Cardiac muscle cell (in vitro differentiated cells and primary cell): ENCODE measurements at regions not wholly inside any gene's neighbourhood (a gene's known extent, or its start where the extent isn't known, plus 50 kb on each side); places are given as distances from the start of the nearest gene placed in this dataset.

Experiments used
- DNase-seq, 2 donors: peaks; one replicate each; pipeline versions ENCODE4 v3.0.0 to v3.0.0-alpha.2; 2010 to 2017; ENCODE audit warnings: low read depth in 1 of 2, low spot score in 1 of 2
- H3K27ac ChIP-seq: fragments of 200-600 bp; sonication (generic); 2 replicates; pipeline ENCODE4 v1.5.1; 2016
- H3K27me3 ChIP-seq: fragments of 200-600 bp; sonication (generic); 2 replicates; pipeline ENCODE4 v1.6.0; 2016; ENCODE audit warnings: control low read depth
- H3K36me3 ChIP-seq: fragments of 200-600 bp; sonication (generic); 2 replicates; pipeline ENCODE4 v1.5.1; 2016; ENCODE audit warnings: control low read depth
- H3K4me1 ChIP-seq: fragments of 200-600 bp; sonication (generic); 2 replicates; pipeline ENCODE4 v1.8.1; 2017; ENCODE audit warnings: low read depth, mild to moderate bottlenecking, mixed run types
- H3K4me3 ChIP-seq: fragments of 200-600 bp; sonication (generic); 2 replicates; pipeline ENCODE4 v1.5.1; 2016; ENCODE audit warnings: mild to moderate bottlenecking
- H3K9me3 ChIP-seq: fragments of 200-600 bp; sonication (generic); 2 replicates; pipeline ENCODE4 v1.5.1; 2017; ENCODE audit warnings: low read depth, mild to moderate bottlenecking, control low read depth
- TF ChIP-seq, protein P1 (sequence below): IDR thresholded peaks from 2 replicates; pipeline ENCODE4 v1.5.1; 2012; ENCODE audit warnings: low read depth, mild to moderate bottlenecking, low read length

DNA sequence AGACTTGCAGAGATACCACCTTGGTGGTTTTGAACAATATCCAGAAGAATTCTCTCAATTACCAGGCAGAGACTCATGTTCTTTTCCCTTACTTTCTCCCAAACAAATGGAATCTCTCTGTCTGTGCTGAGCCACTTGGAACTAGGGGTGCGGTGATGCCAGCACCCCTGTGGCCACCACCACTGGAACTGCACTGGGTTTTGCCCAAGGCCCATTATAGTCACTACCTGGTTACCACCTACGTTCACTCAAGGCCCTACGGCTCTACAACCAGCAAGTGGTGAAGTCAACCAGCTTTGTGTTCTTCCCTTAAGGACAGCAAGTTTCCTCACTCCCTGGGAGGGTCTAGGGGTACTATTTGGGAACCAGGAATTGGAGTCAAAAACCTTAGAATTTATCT lies 1183.7 kb downstream of the FSTL5 start:
- H3K27ac ChIP-seq: no peak overlapping the region
- no peaks in the 10 kb centered on the region for H3K9me3 ChIP-seq
- no peak for DNase-seq
- TF ChIP-seq, protein P1, sequence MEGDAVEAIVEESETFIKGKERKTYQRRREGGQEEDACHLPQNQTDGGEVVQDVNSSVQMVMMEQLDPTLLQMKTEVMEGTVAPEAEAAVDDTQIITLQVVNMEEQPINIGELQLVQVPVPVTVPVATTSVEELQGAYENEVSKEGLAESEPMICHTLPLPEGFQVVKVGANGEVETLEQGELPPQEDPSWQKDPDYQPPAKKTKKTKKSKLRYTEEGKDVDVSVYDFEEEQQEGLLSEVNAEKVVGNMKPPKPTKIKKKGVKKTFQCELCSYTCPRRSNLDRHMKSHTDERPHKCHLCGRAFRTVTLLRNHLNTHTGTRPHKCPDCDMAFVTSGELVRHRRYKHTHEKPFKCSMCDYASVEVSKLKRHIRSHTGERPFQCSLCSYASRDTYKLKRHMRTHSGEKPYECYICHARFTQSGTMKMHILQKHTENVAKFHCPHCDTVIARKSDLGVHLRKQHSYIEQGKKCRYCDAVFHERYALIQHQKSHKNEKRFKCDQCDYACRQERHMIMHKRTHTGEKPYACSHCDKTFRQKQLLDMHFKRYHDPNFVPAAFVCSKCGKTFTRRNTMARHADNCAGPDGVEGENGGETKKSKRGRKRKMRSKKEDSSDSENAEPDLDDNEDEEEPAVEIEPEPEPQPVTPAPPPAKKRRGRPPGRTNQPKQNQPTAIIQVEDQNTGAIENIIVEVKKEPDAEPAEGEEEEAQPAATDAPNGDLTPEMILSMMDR: no peak
- no peaks in the 10 kb centered on the region for H3K36me3 ChIP-seq
- H3K27me3 ChIP-seq: no peaks in the 10 kb centered on the region
- no peaks in the 10 kb centered on the region for H3K4me1 ChIP-seq
- H3K4me3 ChIP-seq: no peak overlapping the region

DNA sequence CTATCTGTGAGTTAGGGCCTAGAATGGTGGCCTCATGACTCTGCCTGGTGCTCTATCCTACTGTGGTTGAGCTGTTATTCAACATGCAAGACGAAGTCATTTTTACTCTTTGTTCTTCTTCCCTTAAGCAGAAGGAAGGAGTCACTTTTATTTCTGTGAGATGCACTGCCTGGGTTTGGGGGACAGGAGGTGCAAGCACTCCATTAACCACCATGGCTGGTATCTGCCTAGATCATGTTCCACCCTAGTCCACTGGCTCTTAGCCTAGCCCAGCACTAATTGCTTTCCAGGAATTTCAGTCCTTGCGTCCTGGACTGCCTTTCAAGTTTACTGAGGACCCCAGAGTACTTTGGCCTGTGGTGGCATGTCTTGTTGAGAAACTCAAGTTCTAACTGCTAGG lies 1182.7 kb downstream of the FSTL5 start:
- H3K27me3 ChIP-seq: no peaks in the 10 kb centered on the region
- no peaks in the 10 kb centered on the region for H3K9me3 ChIP-seq
- no peaks in the 10 kb centered on the region for H3K36me3 ChIP-seq
- DNase-seq: no peak
- no peaks in the 10 kb centered on the region for H3K4me1 ChIP-seq
- no peak overlapping the region for H3K27ac ChIP-seq
- no peak overlapping the region for H3K4me3 ChIP-seq
- TF ChIP-seq, protein P1: no peak

DNA sequence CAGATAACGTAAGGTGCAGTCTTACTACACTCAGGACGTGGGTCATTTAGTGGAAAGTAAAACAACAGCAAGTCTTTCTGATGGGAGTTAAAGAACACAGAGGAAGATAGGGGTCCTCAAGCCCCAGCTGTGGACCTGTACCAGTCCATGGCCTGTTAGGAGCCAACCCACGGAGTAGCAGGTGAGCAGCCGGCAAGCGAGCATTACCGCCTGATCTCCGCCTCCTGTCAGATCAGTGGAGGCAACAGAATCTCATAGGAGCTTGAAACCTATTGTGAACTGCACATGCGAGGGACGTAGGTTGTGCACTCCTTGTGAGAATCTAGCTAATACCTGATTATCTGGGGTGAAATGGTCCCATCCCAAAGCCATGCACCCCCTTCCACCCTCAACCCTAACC lies 1180.8 kb downstream of the FSTL5 start:
- Histone ChIP-seq H3K36me3 (no peaks in the 10 kb centered on the region), H3K27me3 (no peaks in the 10 kb centered on the region), H3K4me1 (no peaks in the 10 kb centered on the region), H3K4me3 (no peak overlapping the region), H3K27ac (no peak overlapping the region), H3K9me3 (no peaks in the 10 kb centered on the region)
- TF ChIP-seq, protein P1: no peak
- no peak for DNase-seq

DNA sequence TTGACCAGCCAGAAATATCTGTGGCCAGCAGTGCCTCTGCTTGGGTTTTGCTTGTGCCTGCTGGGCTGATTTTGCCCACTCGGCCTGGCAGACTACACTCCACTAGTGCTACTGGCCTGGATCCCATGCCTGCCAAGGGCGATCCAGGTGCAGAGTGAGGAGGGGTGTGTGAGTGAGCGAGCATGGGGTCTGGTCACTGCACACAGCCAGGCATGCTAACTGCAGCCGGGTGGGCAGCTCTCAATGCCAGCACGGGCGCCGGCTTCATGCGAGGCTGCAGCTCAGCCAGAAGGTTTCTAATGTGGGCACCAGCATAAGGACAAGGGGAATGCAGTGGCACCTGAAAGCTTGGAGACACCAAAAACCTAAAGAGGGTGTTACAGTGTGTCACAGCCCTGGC lies 1161.4 kb downstream of the FSTL5 start:
- Histone ChIP-seq H3K9me3 (no peaks in the 10 kb centered on the region), H3K4me1 (no peaks in the 10 kb centered on the region), H3K27me3 (no peaks in the 10 kb centered on the region), H3K36me3 (no peaks in the 10 kb centered on the region), H3K4me3 (no peak overlapping the region), H3K27ac (no peak overlapping the region)
- no peak for DNase-seq
- TF ChIP-seq, protein P1: no peak

DNA sequence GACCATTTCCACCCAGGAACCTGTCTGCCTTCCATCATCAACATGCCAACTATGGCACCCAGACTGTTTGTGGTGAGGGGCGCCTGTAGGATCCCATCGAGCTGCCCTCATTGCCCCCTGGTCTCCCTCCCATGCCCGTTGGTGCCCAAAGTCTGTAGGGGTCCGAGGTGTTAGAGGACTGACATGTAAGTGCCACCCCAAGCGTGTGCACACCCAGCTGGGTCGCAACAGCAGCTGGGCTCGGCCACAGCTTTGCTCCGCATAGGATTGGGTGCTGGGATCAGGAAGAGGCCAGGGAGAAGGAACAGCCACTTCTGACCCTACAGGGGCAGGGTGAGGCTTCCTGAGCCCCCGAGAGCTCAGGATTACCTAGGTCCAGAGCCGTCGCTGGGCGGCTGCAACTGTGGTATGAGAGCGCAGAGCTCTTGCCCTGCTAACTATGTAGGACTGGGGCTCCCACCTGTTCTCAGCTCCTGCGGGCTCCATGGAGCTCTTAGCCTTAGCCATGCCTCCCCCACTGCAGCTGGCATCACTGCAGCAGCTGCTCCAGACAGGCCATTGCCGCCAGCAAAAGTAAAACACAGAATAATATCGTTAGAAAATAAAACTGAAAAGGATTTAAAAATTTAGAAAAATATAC lies 1160.3 kb downstream of the FSTL5 start:
- no peaks in the 10 kb centered on the region for H3K9me3 ChIP-seq

More for the DNA sequence above, 1160.3 kb downstream of the FSTL5 start:
- Histone ChIP-seq H3K27me3 (no peaks in the 10 kb centered on the region), H3K4me1 (no peaks in the 10 kb centered on the region), H3K36me3 (no peaks in the 10 kb centered on the region), H3K27ac (no peak overlapping the region), H3K4me3 (no peak overlapping the region)
- TF ChIP-seq, protein P1: no peak
- DNase-seq: no peak
